Adrenal gland (tissue), 9 donors: ENCODE measurements at regions not wholly inside any gene's neighbourhood (a gene's known extent, or its start where the extent isn't known, plus 50 kb on each side); places are given as distances from the start of the nearest gene placed in this dataset.

ENCODE experiments used
- DNase-seq, 7 donors: peaks; one replicate each; pipeline ENCODE4 v3.0.0-alpha.2; 2019 to 2020
- H3K27ac ChIP-seq, 5 donors: fragments of 200-600 bp; sonication (generic) in 4 of 5; 1 replicate in 3 of 5; 2 replicates in 2 of 5; pipeline versions ENCODE4 v1.5.1 to v1.8.0; 2016 to 2020; ENCODE audit warnings: mild to moderate bottlenecking in 1 of 5
- H3K27me3 ChIP-seq: fragments of 200-600 bp; 2 replicates; pipeline ENCODE4 v1.8.0; 2021
- H3K36me3 ChIP-seq, 2 donors: fragments of 200-600 bp; replicated peaks in 1 of 2; 1 replicate in 1 of 2; 2 replicates in 1 of 2; pipeline versions ENCODE4 v1.5.1 to v1.8.0; 2018 to 2022
- H3K4me1 ChIP-seq, 2 donors: fragments of 200-600 bp; replicated peaks in 1 of 2; 1 replicate in 1 of 2; 2 replicates in 1 of 2; pipeline versions ENCODE4 v1.5.1 to v1.8.0; 2018 to 2021
- H3K4me3 ChIP-seq, 4 donors: fragments of 200-600 bp; sonication (generic) in 3 of 4; one replicate each; pipeline ENCODE4 v1.5.1; 2016 to 2018
- H3K9me3 ChIP-seq, 3 donors: fragments of 200-600 bp; sonication (generic) in 1 of 3; replicated peaks in 1 of 3; 1 replicate in 2 of 3; 2 replicates in 1 of 3; pipeline versions ENCODE4 v1.5.1 to v1.8.0; 2016 to 2021
- POLR2A ChIP-seq, 2 donors: fragments of 450-650 bp; IDR thresholded peaks; one replicate each; pipeline ENCODE4 v1.6.1; 2017; ENCODE audit warnings: antibody characterized with exemption in 2 of 2, mild to moderate bottlenecking in 2 of 2, moderate library complexity in 1 of 2
- WGBS, 4 donors: extraction: QIAGEN DNeasy Blood & Tissue Kit in 2 of 4; methylation state at CpG; one replicate each; pipeline versions ENCODE4 v1.1.5 to v1.1.7; 2013 to 2017; 5-methylcytosine and 5-hydroxymethylcytosine counted together
- intact Hi-C, 2 donors: fragments of 100-400 bp; cut with DNase I; formaldehyde crosslinking; loops; one replicate each; pipeline versions ENCODE4 v1.14.1 to v1.15.0; 2022 to 2023
- TF ChIP-seq, protein P1 (sequence below), 6 experiments: fragments of 450-650 bp in 4 of 6; fragments of 200-600 bp in 2 of 6; sonication (generic) in 1 of 6; IDR thresholded peaks; 1 replicate in 5 of 6; 2 replicates in 1 of 6; pipeline versions ENCODE4 v1.5.1 to v1.8.0; 2016 to 2021; ENCODE audit warnings: antibody characterized with exemption in 6 of 6, mild to moderate bottlenecking in 2 of 6, moderate library complexity in 1 of 6
- donor health status: healthy with polysubstance abuse.
- donor health status: Bipolar disorder and iron deficiency.
- donor health status: DM: yes; HTN: yes; CAD: no.
- donor health status: DM: no; HTN: no; CAD: no.
- donor health status: DM: no; HTN: no; CAD: no.

GRCh38 chr5:2008851-2009629 is 126.3 kb upstream of the IRX4 start:
- H3K4me3 ChIP-seq, result no peak overlapping the region
- no peaks in the 10 kb centered on the region for H3K36me3 ChIP-seq
- no peak for DNase-seq
- no peak overlapping the region for H3K27ac ChIP-seq
- intact Hi-C loops, result no loop called here
- TF ChIP-seq POLR2A (IDR thresholded peaks at IDR 0.05), result no peak
- TF ChIP-seq, protein P1, sequence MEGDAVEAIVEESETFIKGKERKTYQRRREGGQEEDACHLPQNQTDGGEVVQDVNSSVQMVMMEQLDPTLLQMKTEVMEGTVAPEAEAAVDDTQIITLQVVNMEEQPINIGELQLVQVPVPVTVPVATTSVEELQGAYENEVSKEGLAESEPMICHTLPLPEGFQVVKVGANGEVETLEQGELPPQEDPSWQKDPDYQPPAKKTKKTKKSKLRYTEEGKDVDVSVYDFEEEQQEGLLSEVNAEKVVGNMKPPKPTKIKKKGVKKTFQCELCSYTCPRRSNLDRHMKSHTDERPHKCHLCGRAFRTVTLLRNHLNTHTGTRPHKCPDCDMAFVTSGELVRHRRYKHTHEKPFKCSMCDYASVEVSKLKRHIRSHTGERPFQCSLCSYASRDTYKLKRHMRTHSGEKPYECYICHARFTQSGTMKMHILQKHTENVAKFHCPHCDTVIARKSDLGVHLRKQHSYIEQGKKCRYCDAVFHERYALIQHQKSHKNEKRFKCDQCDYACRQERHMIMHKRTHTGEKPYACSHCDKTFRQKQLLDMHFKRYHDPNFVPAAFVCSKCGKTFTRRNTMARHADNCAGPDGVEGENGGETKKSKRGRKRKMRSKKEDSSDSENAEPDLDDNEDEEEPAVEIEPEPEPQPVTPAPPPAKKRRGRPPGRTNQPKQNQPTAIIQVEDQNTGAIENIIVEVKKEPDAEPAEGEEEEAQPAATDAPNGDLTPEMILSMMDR (IDR thresholded peaks at IDR 0.05), result no peak
- no peaks in the 10 kb centered on the region for H3K9me3 ChIP-seq
- no peaks in the 10 kb centered on the region for H3K27me3 ChIP-seq
- H3K4me1 ChIP-seq, result no peaks in the 10 kb centered on the region
- WGBS, 4 donors, result 61 to 72% (median 67%) methylated on average over 13 to 15 of the region's 15 CpGs

- intact Hi-C loops, result no loop called here
- no peaks in the 10 kb centered on the region for H3K27me3 ChIP-seq
- no peak overlapping the region for H3K27ac ChIP-seq
- WGBS, 4 donors, result 31 to 41% (median 37%) methylated on average over 21 to 35 of the region's 35 CpGs
- H3K9me3 ChIP-seq, result no peaks in the 10 kb centered on the region
- no peak for DNase-seq
- TF ChIP-seq POLR2A (IDR thresholded peaks at IDR 0.05), result no peak
- TF ChIP-seq, protein P1 (IDR thresholded peaks at IDR 0.05), result no peak
- H3K4me3 ChIP-seq, result no peak overlapping the region
- H3K4me1 ChIP-seq, result no peaks in the 10 kb centered on the region
- no peaks in the 10 kb centered on the region for H3K36me3 ChIP-seq
Observed at GRCh38 chr5:2007878-2008501, 125.3 kb upstream of the IRX4 start.

DNA sequence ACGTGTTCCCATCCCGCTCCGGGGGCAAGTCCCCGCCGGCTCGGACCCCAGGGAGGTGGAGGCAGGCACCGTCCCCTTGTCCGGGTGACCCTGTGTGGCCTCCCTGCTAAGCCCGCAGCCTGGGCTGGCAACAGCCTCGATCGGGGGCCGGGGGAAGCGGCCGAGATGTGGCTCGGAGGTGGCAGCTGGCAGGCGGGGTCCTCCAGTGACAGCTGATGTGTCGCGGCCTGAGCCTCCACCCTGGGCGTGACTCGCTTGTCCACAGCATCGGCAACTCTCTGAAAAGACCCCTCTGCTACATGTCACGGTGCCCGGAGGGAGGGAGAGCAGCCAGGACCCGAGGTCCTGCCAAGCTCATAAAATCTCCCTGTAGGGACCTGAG is 124.8 kb upstream of the IRX4 start:
- no peaks in the 10 kb centered on the region for H3K36me3 ChIP-seq
- no peaks in the 10 kb centered on the region for H3K4me1 ChIP-seq
- no peak overlapping the region for H3K27ac ChIP-seq
- H3K27me3 ChIP-seq, result no peaks in the 10 kb centered on the region
- WGBS, 4 donors, result 57 to 75% (median 68%) methylated on average over 1 to 24 of the region's 24 CpGs
- H3K4me3 ChIP-seq, result no peak overlapping the region
- no peak for TF ChIP-seq POLR2A (IDR thresholded peaks at IDR 0.05)
- TF ChIP-seq, protein P1 (IDR thresholded peaks at IDR 0.05), result no peak
- intact Hi-C loops, result no loop called here
- DNase-seq, result no peak
- H3K9me3 ChIP-seq, result no peaks in the 10 kb centered on the region

DNA sequence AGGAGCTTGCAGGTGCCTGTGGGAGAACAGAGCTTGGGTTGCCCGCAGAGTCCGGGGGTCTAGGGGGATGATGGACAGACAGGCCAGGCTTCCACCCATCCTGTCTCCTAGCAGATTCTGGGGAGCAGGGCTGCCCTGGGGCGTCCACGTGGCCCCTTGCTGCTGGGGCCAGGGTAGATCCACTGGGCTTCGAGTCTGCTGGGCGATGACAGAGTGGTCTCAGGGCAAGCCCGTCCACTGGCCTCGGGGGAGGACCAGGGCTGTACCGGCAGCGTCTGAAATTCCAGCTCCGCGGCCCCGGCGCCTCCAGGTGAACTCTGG is 124.2 kb upstream of the IRX4 start:
- 85 to 93% (median 89%) methylated on average over 9 to 14 of the region's 14 CpGs for WGBS, 4 donors
- no peak overlapping the region for H3K4me3 ChIP-seq
- no peaks in the 10 kb centered on the region for H3K36me3 ChIP-seq
- no peaks in the 10 kb centered on the region for H3K4me1 ChIP-seq
- TF ChIP-seq POLR2A (IDR thresholded peaks at IDR 0.05), result no peak
- TF ChIP-seq, protein P1 (IDR thresholded peaks at IDR 0.05), result no peak
- intact Hi-C loops, result no loop called here
- H3K27me3 ChIP-seq, result no peaks in the 10 kb centered on the region
- H3K9me3 ChIP-seq, result no peaks in the 10 kb centered on the region
- no peak for DNase-seq
- no peak overlapping the region for H3K27ac ChIP-seq
